HPDE6-E6E7 (cell line): ENCODE measurements at regions not wholly inside any gene's neighbourhood (a gene's known extent, or its start where the extent isn't known, plus 50 kb on each side); places are given as distances from the start of the nearest gene placed in this dataset.
"Not testable (repeated sequence)": the region's sequence is repeated elsewhere in the genome, so short reads cannot be mapped to it uniquely, and the experiment has no call there.

ENCODE experiments used
- DNase-seq: peaks from one replicate; pipeline ENCODE4 v3.0.0; 2011; ENCODE audit warnings: missing footprints; ENCODE audit errors: extremely low spot score

- DNase-seq: no peak
Measured at GRCh38 chr13:68813180-68813796, 1294.3 kb upstream of the ATXN8OS start.

GRCh38 chr13:68810660-68811059 lies 1297.0 kb upstream of the ATXN8OS start:
- DNase-seq: peak; percentile 2

GRCh38 chr13:68808456-68808855 lies 1299.2 kb upstream of the ATXN8OS start:
- DNase-seq: no peak

GRCh38 chr13:68806125-68806524 lies 1301.5 kb upstream of the ATXN8OS start:
- no peak for DNase-seq

GRCh38 chr13:68784275-68784674 lies 1323.4 kb upstream of the ATXN8OS start:
- no peak for DNase-seq

- no peak for DNase-seq
Measured at GRCh38 chr13:68759617-68760016, 1348.0 kb upstream of the ATXN8OS start.

- no peak for DNase-seq
Measured at GRCh38 chr13:68749796-68750195, 1357.8 kb upstream of the ATXN8OS start.

- no peak for DNase-seq
Measured at GRCh38 chr13:68748038-68748437, 1359.6 kb upstream of the ATXN8OS start.

GRCh38 chr13:68745502-68745901 lies 1362.1 kb upstream of the ATXN8OS start:
- DNase-seq: no peak

- DNase-seq: no peak
Measured at GRCh38 chr13:68736961-68737360, 1370.7 kb upstream of the ATXN8OS start.

GRCh38 chr13:68727798-68728197 lies 1379.8 kb upstream of the ATXN8OS start:
- DNase-seq: no peak

GRCh38 chr13:68727165-68727564 lies 1380.5 kb upstream of the ATXN8OS start:
- no peak for DNase-seq

- DNase-seq: no peak
Measured at GRCh38 chr13:68719815-68720214, 1387.8 kb upstream of the ATXN8OS start.

GRCh38 chr13:68715651-68716050 lies 1392.0 kb upstream of the ATXN8OS start:
- no peak for DNase-seq

GRCh38 chr13:68714292-68714691 lies 1393.3 kb upstream of the ATXN8OS start:
- no peak for DNase-seq

- no peak for DNase-seq
Measured at GRCh38 chr13:68713394-68713793, 1394.2 kb upstream of the ATXN8OS start.

- DNase-seq: no peak
Measured at GRCh38 chr13:68708336-68708908, 1399.2 kb upstream of the ATXN8OS start.

- DNase-seq: not testable (repeated sequence)
Measured at GRCh38 chr13:68706044-68706443, 1401.6 kb upstream of the ATXN8OS start.

- no peak for DNase-seq
Measured at GRCh38 chr13:68697551-68697950, 1410.1 kb upstream of the ATXN8OS start.

- no peak for DNase-seq
Measured at GRCh38 chr13:68696907-68697306, 1410.7 kb upstream of the ATXN8OS start.

- no peak for DNase-seq
Measured at GRCh38 chr13:68692049-68692448, 1415.6 kb upstream of the ATXN8OS start.

- no peak for DNase-seq
Measured at GRCh38 chr13:68690567-68690966, 1417.1 kb upstream of the ATXN8OS start.

- no peak for DNase-seq
Measured at GRCh38 chr13:68676513-68677115, 1431.0 kb upstream of the ATXN8OS start.
